Upper lobe of right lung (tissue), 1 donor: ENCODE measurements at regions not wholly inside any gene's neighbourhood (a gene's known extent, or its start where the extent isn't known, plus 50 kb on each side); places are given as distances from the start of the nearest gene placed in this dataset.

Experiments
- ATAC-seq: fragments of 200-7000 bp; cut with Tn5 transposase; one replicate; pipeline ENCODE4 v1.9.1; 2020; ENCODE audit warnings: mild to moderate bottlenecking, moderate library complexity
- DNase-seq: peaks from one replicate; pipeline ENCODE4 v3.0.0-alpha.2; 2020
- H3K27ac ChIP-seq: fragments of 200-600 bp; one replicate; pipeline ENCODE4 v1.8.0; 2022
- H3K27me3 ChIP-seq: fragments of 200-600 bp; one replicate; pipeline ENCODE4 v1.8.0; 2022; ENCODE audit warnings: mild to moderate bottlenecking
- H3K36me3 ChIP-seq: fragments of 200-600 bp; one replicate; pipeline ENCODE4 v1.8.0; 2022
- H3K4me1 ChIP-seq: fragments of 200-600 bp; one replicate; pipeline ENCODE4 v1.8.0; 2022
- H3K4me3 ChIP-seq: fragments of 200-600 bp; one replicate; pipeline ENCODE4 v1.8.0; 2022; ENCODE audit warnings: mild to moderate bottlenecking
- H3K9me3 ChIP-seq: fragments of 200-600 bp; one replicate; pipeline ENCODE4 v1.8.0; 2022
- intact Hi-C: fragments of 100-400 bp; cut with DNase I; formaldehyde crosslinking; loops from one replicate; pipeline ENCODE4 v1.11.0; 2022
- TF ChIP-seq, protein P1 (sequence below): fragments of 200-600 bp; IDR thresholded peaks from one replicate; pipeline ENCODE4 v1.8.0; 2022; ENCODE audit warnings: antibody characterized with exemption
- donor health status: DM: no; HTN: yes; CAD: no; lungs with severe emphysema.

DNA sequence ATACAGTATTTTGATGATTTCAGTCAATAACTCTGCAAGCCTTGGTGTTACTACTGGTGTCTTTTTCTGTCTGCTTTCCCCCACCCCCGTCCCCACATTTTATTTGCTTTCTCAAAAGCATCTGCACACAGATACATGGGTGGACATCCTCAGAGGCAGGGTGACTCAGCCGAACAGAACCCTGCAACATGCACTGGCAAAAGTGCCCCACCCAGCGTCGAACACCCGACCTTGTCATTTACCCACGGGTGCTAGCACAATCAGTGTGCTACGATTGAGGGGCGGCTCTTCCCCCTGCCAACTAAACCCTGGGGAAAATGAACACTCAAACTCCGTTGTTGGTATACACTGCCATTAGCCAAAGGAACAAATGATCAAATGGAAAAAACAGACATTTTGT lies 115.9 kb upstream of the NAA20 start:
- no peak for DNase-seq
- Histone ChIP-seq H3K27ac (no peak overlapping the region), H3K36me3 (no peaks in the 10 kb centered on the region), H3K4me3 (no peak overlapping the region), H3K27me3 (no peaks in the 10 kb centered on the region), H3K9me3 (no peaks in the 10 kb centered on the region), H3K4me1 (peaks cover 15% of the 10 kb centered on the region)
- peak; percentile 61 for ATAC-seq
- TF ChIP-seq, protein P1, sequence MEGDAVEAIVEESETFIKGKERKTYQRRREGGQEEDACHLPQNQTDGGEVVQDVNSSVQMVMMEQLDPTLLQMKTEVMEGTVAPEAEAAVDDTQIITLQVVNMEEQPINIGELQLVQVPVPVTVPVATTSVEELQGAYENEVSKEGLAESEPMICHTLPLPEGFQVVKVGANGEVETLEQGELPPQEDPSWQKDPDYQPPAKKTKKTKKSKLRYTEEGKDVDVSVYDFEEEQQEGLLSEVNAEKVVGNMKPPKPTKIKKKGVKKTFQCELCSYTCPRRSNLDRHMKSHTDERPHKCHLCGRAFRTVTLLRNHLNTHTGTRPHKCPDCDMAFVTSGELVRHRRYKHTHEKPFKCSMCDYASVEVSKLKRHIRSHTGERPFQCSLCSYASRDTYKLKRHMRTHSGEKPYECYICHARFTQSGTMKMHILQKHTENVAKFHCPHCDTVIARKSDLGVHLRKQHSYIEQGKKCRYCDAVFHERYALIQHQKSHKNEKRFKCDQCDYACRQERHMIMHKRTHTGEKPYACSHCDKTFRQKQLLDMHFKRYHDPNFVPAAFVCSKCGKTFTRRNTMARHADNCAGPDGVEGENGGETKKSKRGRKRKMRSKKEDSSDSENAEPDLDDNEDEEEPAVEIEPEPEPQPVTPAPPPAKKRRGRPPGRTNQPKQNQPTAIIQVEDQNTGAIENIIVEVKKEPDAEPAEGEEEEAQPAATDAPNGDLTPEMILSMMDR: no peak
- intact Hi-C loops: no loop called here

DNA sequence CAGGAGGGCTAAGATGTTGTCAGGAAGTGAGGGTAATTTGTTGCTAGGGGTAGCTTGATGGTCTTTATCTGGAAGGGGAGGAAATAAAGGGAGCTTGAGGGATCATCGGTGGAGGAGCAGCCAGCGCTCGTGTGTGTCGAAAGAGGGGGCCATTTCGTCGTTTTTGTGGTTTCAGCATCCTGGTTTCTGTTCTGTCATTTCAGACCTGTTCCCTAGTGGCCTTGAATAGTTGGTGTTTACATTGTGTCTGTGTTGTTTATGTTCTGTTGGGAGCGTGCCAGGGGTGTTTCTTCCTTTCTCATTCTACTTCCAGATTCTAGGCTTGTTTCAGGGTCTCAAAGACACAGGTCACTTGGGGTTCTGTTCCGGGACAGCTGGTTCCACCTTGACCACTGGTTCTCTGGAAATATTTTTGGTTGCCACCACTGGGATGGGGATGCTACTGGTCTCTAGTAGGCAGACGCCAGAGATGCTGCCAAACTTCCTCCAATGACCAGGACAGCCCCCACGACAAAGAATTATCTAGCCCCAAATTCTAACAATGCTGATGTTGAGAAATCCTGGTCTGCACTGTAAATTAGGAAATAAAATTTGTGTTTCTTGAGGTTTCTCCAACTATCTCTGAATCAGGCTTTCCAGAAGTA lies 113.9 kb upstream of the NAA20 start:
- intact Hi-C loops: no loop called here
- Histone ChIP-seq H3K4me3 (no peak overlapping the region), H3K36me3 (no peaks in the 10 kb centered on the region), H3K27ac (peak overlapping the region; percentile 49), H3K9me3 (no peaks in the 10 kb centered on the region), H3K4me1 (peaks cover 26% of the 10 kb centered on the region), H3K27me3 (no peaks in the 10 kb centered on the region)
- ATAC-seq: peak; percentile 75
- no peak for DNase-seq
- TF ChIP-seq, protein P1: peak; percentile 37

DNA sequence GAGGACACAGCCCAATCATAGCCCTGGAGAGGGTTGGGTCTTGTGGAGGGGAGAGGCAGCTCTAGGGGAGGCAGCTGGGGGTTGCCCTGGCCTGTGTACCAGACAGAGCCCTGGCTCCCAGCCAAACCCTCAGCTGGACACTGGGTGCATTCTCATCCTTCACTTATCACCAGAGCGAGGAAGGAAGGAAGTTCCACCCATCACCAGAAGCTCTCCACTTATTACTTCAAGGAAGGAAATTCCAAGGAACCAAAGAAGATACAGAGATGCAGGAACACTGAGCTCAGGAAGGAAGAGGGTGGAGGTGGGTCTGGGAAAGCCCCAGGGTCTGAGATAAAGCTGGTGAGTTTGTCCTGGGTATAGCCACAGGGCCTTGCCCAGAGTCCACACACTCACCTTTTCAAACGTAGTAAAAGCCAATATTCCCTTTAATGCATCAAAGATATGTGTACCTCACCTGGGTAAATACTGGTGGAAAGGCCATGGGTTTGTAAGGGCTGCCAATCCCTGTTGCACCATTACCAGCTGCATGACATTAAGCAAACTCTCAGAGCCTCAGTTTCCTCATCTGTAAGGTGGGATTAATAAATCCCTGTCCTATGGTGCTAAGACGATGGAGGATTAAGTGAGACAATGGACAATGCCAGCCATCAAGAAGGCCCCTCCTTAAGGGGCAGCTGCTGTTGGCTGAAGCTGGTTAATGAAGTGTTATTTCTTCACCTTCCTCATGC lies 109.7 kb upstream of the NAA20 start:
- peak; percentile 71 for DNase-seq
- H3K27ac ChIP-seq: peak overlapping the region; percentile 30
- intact Hi-C loops: no loop called here
- TF ChIP-seq, protein P1: no peak
- H3K4me1 ChIP-seq: peaks cover 33% of the 10 kb centered on the region
- no peaks in the 10 kb centered on the region for H3K36me3 ChIP-seq
- ATAC-seq: peak; percentile 60
- no peak overlapping the region for H3K4me3 ChIP-seq
- no peaks in the 10 kb centered on the region for H3K27me3 ChIP-seq
- no peaks in the 10 kb centered on the region for H3K9me3 ChIP-seq

DNA sequence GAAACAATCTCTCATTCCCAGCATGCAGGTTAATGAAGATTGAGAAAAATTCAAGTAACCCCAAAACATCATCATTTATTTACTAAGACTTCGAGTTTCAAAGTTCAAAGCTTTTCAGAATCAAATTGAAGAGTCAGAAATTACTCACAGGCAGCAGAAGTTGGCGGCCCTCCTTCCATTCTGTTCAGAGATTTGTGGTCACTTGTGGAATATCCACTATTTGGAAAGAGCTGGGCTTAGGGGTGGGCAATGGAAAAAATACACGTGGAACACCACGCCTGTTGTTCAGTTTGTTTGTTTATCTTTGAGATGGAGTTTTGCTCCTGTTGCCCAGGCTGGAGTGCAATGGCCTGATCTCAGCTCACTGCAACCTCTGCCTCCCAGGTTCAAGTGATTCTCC lies 108.6 kb upstream of the NAA20 start:
- no peaks in the 10 kb centered on the region for H3K36me3 ChIP-seq
- H3K4me1 ChIP-seq: peaks cover 32% of the 10 kb centered on the region
- DNase-seq (no peak), ATAC-seq (no peak)
- H3K4me3 ChIP-seq: no peak overlapping the region
- H3K9me3 ChIP-seq: no peaks in the 10 kb centered on the region
- H3K27me3 ChIP-seq: no peaks in the 10 kb centered on the region
- TF ChIP-seq, protein P1: no peak
- H3K27ac ChIP-seq: no peak overlapping the region
- intact Hi-C loops: no loop called here

DNA sequence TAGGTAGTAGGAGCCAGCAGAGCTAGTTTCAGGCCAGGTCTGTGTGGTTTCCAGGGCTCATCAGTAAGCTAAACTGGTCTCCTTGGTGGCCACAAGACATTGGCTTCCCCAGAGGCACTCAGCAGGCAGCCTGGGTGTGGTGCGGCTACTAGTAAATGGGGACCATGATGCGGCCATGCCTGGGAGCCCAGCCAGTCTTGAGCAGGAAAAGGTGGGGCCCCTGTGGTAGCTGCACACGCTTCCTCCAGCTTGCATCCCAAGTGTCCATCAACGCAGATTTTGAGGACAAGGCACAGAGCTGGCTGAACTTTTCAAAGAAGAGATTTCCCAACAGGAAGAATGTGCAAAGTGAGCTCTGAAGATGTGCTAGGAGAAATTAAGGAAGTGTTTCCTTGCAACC lies 107.4 kb upstream of the NAA20 start:
- Histone ChIP-seq H3K27ac (peak overlapping the region; percentile 53), H3K36me3 (no peaks in the 10 kb centered on the region), H3K4me1 (peaks cover 28% of the 10 kb centered on the region), H3K27me3 (no peaks in the 10 kb centered on the region), H3K9me3 (no peaks in the 10 kb centered on the region), H3K4me3 (no peak overlapping the region)
- intact Hi-C loops: no loop called here
- DNase-seq: peak; percentile 73
- TF ChIP-seq, protein P1: no peak
- ATAC-seq: peak; percentile 82
